Caco-2 (cell line): ENCODE measurements at regions not wholly inside any gene's neighbourhood (a gene's known extent, or its start where the extent isn't known, plus 50 kb on each side); places are given as distances from the start of the nearest gene placed in this dataset.

ENCODE experiments used
- BruUV-seq: library from RNA; stranded (reverse); fragments of 400-500 nt; replicated peaks from 2 replicates; lab custom pipeline; 2021; lab: Mats Ljungman, UMichigan
- CTCF ChIA-PET: fragments of 300-600 bp; sonication (Branson Sonifier 250); formaldehyde crosslinking; loops from one replicate; lab custom pipeline; 2022; ENCODE audit warnings: antibody characterized with exemption; lab: Charles Lee
- POLR2A ChIA-PET: fragments of 300-600 bp; sonication (Branson Sonifier 250); formaldehyde crosslinking; loops from one replicate; lab custom pipeline; 2022; ENCODE audit warnings: antibody characterized with exemption; lab: Charles Lee
- DNase-seq, 2 experiments: peaks; one replicate each; pipeline versions ENCODE4 v3.0.0 to v3.0.0-alpha.2; 2020 to 2022
- H3K27me3 ChIP-seq: replicated peaks from 2 replicates; pipeline ENCODE4 v1.6.0; 2011; ENCODE audit warnings: low read length; ENCODE audit not compliant: control insufficient read depth, insufficient read depth
- H3K36me3 ChIP-seq: 2 replicates; pipeline ENCODE4 v1.5.1; 2011; ENCODE audit warnings: low read length; ENCODE audit not compliant: control insufficient read depth, insufficient read depth
- H3K4me1 ChIP-seq: fragments of 250-450 bp; sonication (Bioruptor Pico); 2 replicates; pipeline ENCODE4 v1.5.1; 2020; ENCODE audit warnings: mild to moderate bottlenecking
- H3K4me3 ChIP-seq: 2 replicates; pipeline ENCODE4 v1.5.1; 2011; ENCODE audit warnings: low read depth, mild to moderate bottlenecking, control low read depth, low read length
- H3K9me3 ChIP-seq: fragments of 250-450 bp; sonication (Bioruptor Pico); 2 replicates; pipeline ENCODE4 v1.5.1; 2020; ENCODE audit warnings: mild to moderate bottlenecking, moderate library complexity
- H3K27ac Mint-ChIP-seq: one replicate; pipeline ENCODE4 v1.8.0; 2022; ENCODE audit warnings: mixed read lengths; ENCODE audit not compliant: unreplicated experiment
- H3K27me3 Mint-ChIP-seq: one replicate; pipeline ENCODE4 v1.8.0; 2022; ENCODE audit warnings: mixed read lengths; ENCODE audit not compliant: insufficient read depth, unreplicated experiment
- H3K36me3 Mint-ChIP-seq: one replicate; pipeline ENCODE4 v1.8.0; 2022; ENCODE audit warnings: mild to moderate bottlenecking, mixed read lengths; ENCODE audit not compliant: insufficient read depth, unreplicated experiment
- H3K4me1 Mint-ChIP-seq: one replicate; pipeline ENCODE4 v1.8.0; 2022; ENCODE audit warnings: low read depth, mixed read lengths; ENCODE audit not compliant: unreplicated experiment
- H3K4me3 Mint-ChIP-seq: one replicate; pipeline ENCODE4 v1.8.0; 2022; ENCODE audit warnings: mild to moderate bottlenecking, moderate library complexity, mixed read lengths; ENCODE audit not compliant: unreplicated experiment
- H3K9me3 Mint-ChIP-seq: one replicate; pipeline ENCODE4 v1.8.0; 2022; ENCODE audit warnings: mixed read lengths; ENCODE audit not compliant: unreplicated experiment
- intact Hi-C: fragments of 100-400 bp; cut with micrococcal nuclease; formaldehyde crosslinking; loops from one replicate; pipeline ENCODE4 v1.10.0; 2022; ENCODE audit not compliant: unreplicated experiment
- TF ChIP-seq, protein P1 (sequence below), 2 experiments: fragments of 200-600 bp in 1 of 2; IDR thresholded peaks; 1 replicate in 1 of 2; 2 replicates in 1 of 2; pipeline versions ENCODE4 v1.5.1 to v1.8.0; 2011 to 2022; ENCODE audit warnings: antibody characterized with exemption in 1 of 2, control low read depth in 1 of 2, inconsistent platforms in 1 of 2, low read depth in 1 of 2, low read length in 1 of 2, mild to moderate bottlenecking in 1 of 2, moderate library complexity in 1 of 2; ENCODE audit not compliant: insufficient read depth in 1 of 2, severe bottlenecking in 1 of 2, unreplicated experiment in 1 of 2

DNA sequence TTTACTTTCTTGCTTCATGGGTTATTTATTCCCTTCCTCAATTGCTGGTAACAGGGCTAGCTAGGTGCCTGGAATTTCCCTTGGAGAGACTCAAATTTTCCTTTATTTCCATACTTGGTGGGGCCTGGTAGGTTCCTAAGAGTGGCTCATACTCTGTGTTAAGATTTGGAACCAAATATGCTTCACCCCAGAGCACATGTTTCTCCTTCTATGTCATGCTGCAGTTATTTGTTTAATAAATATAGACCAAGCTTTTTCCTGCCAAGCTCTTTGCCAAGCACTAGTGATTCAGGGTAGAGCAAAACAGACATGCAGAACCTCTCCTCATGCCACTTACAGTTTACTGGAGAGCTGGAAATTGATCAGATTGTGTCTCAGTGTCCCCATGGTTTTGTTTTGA is 290.3 kb upstream of the SGCD start:
- no TSS peak for BruUV-seq
- H3K4me3 Mint-ChIP-seq, result no peak overlapping the region
- H3K9me3 Mint-ChIP-seq, result no peaks in the 10 kb centered on the region
- H3K27me3 ChIP-seq, result no peaks in the 10 kb centered on the region
- DNase-seq, result no peak
- CTCF ChIA-PET, result no interaction called here
- peaks cover 26% of the 10 kb centered on the region for H3K4me1 ChIP-seq
- POLR2A ChIA-PET, result no interaction called here
- H3K36me3 Mint-ChIP-seq, result no peaks in the 10 kb centered on the region
- H3K4me1 Mint-ChIP-seq, result peaks cover 29% of the 10 kb centered on the region
- no peaks in the 10 kb centered on the region for H3K9me3 ChIP-seq
- no peaks in the 10 kb centered on the region for H3K27me3 Mint-ChIP-seq
- no peak overlapping the region for H3K27ac Mint-ChIP-seq
- TF ChIP-seq, protein P1, sequence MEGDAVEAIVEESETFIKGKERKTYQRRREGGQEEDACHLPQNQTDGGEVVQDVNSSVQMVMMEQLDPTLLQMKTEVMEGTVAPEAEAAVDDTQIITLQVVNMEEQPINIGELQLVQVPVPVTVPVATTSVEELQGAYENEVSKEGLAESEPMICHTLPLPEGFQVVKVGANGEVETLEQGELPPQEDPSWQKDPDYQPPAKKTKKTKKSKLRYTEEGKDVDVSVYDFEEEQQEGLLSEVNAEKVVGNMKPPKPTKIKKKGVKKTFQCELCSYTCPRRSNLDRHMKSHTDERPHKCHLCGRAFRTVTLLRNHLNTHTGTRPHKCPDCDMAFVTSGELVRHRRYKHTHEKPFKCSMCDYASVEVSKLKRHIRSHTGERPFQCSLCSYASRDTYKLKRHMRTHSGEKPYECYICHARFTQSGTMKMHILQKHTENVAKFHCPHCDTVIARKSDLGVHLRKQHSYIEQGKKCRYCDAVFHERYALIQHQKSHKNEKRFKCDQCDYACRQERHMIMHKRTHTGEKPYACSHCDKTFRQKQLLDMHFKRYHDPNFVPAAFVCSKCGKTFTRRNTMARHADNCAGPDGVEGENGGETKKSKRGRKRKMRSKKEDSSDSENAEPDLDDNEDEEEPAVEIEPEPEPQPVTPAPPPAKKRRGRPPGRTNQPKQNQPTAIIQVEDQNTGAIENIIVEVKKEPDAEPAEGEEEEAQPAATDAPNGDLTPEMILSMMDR (IDR thresholded peaks at IDR 0.05; ENCODE audit: insufficient read depth in 1 of 2, low read depth in 1 of 2, low read length in 1 of 2, severe bottlenecking in 1 of 2, unreplicated experiment in 1 of 2), result no peak
- H3K4me3 ChIP-seq, result no peak overlapping the region
- H3K36me3 ChIP-seq, result no peaks in the 10 kb centered on the region
- intact Hi-C loops, result loop anchor here (1.0 kb wide), 1 partner anchor 92 kb away; no protein-coding TSS in a partner anchor

DNA sequence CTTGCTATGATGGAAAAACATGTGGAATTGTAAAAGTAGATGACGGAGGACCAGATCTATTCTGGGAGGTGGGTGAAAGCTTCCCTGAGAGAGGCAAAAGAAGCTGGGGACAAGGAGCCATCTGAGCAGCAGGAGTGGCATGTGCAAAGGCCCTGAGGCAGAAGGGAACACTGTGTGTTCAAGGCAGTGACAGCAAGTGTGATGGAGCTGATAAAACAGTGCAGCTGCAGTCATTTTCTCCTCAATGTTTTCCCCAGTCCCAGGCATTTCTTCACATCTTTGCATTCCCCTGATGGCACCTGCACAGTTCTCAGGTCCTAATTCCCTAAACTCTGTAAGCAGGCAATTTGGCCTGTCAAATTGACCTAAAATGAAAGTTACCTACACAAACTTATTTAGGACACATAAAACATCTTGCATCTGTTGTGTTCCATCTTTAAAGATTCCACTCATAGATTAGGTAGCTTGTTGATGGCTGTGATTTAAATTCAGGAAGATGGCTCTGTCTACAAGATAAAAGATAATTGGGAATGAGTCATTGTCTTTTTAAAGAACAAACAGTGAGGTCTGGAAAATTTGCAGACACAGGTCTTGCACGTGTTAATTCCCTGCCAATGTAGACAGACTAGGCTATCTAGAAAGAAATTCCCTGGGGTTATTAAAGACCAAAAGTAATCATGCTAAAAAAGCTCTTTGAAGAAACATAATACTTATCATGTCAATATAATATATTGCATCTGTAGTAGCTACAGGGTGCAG is 289.6 kb upstream of the SGCD start:
- ChIA-PET POLR2A (no interaction called here), CTCF (no interaction called here)
- H3K27ac Mint-ChIP-seq, result no peak overlapping the region

DNA sequence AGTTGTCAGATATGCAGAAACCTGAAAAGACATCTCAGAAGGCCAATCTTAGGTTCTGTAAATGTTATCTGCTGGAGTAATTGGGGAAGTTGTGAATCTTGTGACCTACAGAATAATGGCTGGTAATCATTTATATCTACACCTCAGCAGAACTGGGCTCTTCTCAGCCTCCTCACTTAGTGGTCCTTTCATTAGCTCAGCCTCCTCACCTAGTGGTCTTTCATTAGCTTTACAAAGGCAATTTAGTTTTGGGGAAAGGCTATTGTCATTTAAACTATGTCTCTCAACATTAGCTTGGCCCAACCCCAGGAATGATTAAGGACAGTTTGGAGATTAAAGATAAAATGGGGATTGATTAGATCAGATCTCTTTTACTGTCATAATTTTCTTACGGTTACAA is 284.2 kb upstream of the SGCD start:
- Histone ChIP-seq H3K4me3 (no peak overlapping the region), H3K9me3 (no peaks in the 10 kb centered on the region), H3K36me3 (no peaks in the 10 kb centered on the region), H3K4me1 (peaks cover 19% of the 10 kb centered on the region), H3K27me3 (no peaks in the 10 kb centered on the region)
- Mint-ChIP-seq H3K36me3 (no peaks in the 10 kb centered on the region), H3K27ac (no peak overlapping the region), H3K9me3 (peaks cover 21% of the 10 kb centered on the region), H3K27me3 (no peaks in the 10 kb centered on the region), H3K4me3 (no peak overlapping the region), H3K4me1 (peaks cover 18% of the 10 kb centered on the region)
- TF ChIP-seq, protein P1 (IDR thresholded peaks at IDR 0.05; ENCODE audit: insufficient read depth in 1 of 2, low read depth in 1 of 2, low read length in 1 of 2, severe bottlenecking in 1 of 2, unreplicated experiment in 1 of 2), result no peak
- POLR2A ChIA-PET, result no interaction called here
- BruUV-seq, result no TSS peak
- intact Hi-C loops, result no loop called here
- CTCF ChIA-PET, result no interaction called here
- DNase-seq, result no peak

More for the DNA sequence above, 289.6 kb upstream of the SGCD start:
- Histone ChIP-seq H3K27me3 (no peaks in the 10 kb centered on the region), H3K9me3 (no peaks in the 10 kb centered on the region), H3K4me1 (peaks cover 29% of the 10 kb centered on the region), H3K4me3 (no peak overlapping the region), H3K36me3 (no peaks in the 10 kb centered on the region)
- H3K27me3 Mint-ChIP-seq, result no peaks in the 10 kb centered on the region
- intact Hi-C loops, result loop anchor here (1.0 kb wide), 1 partner anchor 93 kb away; no protein-coding TSS in a partner anchor
- peak in 1 of 2 experiments; percentile 25 for DNase-seq
- H3K36me3 Mint-ChIP-seq, result no peaks in the 10 kb centered on the region
- no peak overlapping the region for H3K4me3 Mint-ChIP-seq
- BruUV-seq, result no TSS peak
- TF ChIP-seq, protein P1 (IDR thresholded peaks at IDR 0.05; ENCODE audit: insufficient read depth in 1 of 2, low read depth in 1 of 2, low read length in 1 of 2, severe bottlenecking in 1 of 2, unreplicated experiment in 1 of 2), result no peak
- H3K9me3 Mint-ChIP-seq, result no peaks in the 10 kb centered on the region
- H3K4me1 Mint-ChIP-seq, result peaks cover 29% of the 10 kb centered on the region
